ENCODE measurements at regions not wholly inside any gene's neighbourhood (a gene's known extent, or its start where the extent isn't known, plus 50 kb on each side); places are given as distances from the start of the nearest gene placed in this dataset.

GRCh38 chr4:186789651-186790050 lies 66.0 kb upstream of the FAT1 start:
- TF ChIP-seq TEAD4 (IDR thresholded peaks at IDR 0.05) (no peak), CEBPB (IDR thresholded peaks at IDR 0.05) (no peak), MAX (IDR thresholded peaks at IDR 0.05) (no peak), TCF12 (IDR thresholded peaks at IDR 0.05; ENCODE audit: low read depth) (no peak), EGR1 (IDR thresholded peaks at IDR 0.05) (no peak), EP300 (IDR thresholded peaks at IDR 0.05; ENCODE audit: borderline replicate concordance) (no peak), REST (IDR thresholded peaks at IDR 0.05; ENCODE audit: low read depth) (no peak), USF1 (IDR thresholded peaks at IDR 0.05) (no peak), RAD21 (IDR thresholded peaks at IDR 0.05; ENCODE audit: low read depth) (no peak), TAF1 (IDR thresholded peaks at IDR 0.05; ENCODE audit: low read depth) (no peak)

Data from Ishikawa (cell line).